ENCODE measurements at regions not wholly inside any gene's neighbourhood (a gene's known extent, or its start where the extent isn't known, plus 50 kb on each side); places are given as distances from the start of the nearest gene placed in this dataset.

GRCh38 chr6:155678361-155678760 lies 222.7 kb upstream of the NOX3 start:
- intact Hi-C loops (cut with micrococcal nuclease), result no loop called here
- no peaks in the 10 kb centered on the region for H3K4me1 Mint-ChIP-seq
- no peak overlapping the region for H3K4me3 Mint-ChIP-seq
- no peak for DNase-seq
- peaks cover 3% of the 10 kb centered on the region for H3K27me3 Mint-ChIP-seq
- H3K27ac Mint-ChIP-seq, result no peak overlapping the region
- no peaks in the 10 kb centered on the region for H3K36me3 Mint-ChIP-seq (ENCODE audit: low read depth)
- H3K9me3 Mint-ChIP-seq, result no peaks in the 10 kb centered on the region

- Mint-ChIP-seq H3K27ac (no peak overlapping the region), H3K9me3 (no peaks in the 10 kb centered on the region)
Observed at GRCh38 chr6:155676346-155676745, 220.7 kb upstream of the NOX3 start.

GRCh38 chr6:155670655-155671054 lies 215.0 kb upstream of the NOX3 start:
- Mint-ChIP-seq H3K27ac (no peak overlapping the region), H3K36me3 (ENCODE audit: low read depth) (no peaks in the 10 kb centered on the region), H3K4me1 (no peaks in the 10 kb centered on the region), H3K4me3 (no peak overlapping the region), H3K27me3 (no peaks in the 10 kb centered on the region), H3K9me3 (no peaks in the 10 kb centered on the region)
- DNase-seq, result no peak
- intact Hi-C loops (cut with micrococcal nuclease), result no loop called here

More at GRCh38 chr6:155676346-155676745, 220.7 kb upstream of the NOX3 start:
- peaks cover 3% of the 10 kb centered on the region for H3K27me3 Mint-ChIP-seq
- no peaks in the 10 kb centered on the region for H3K36me3 Mint-ChIP-seq (ENCODE audit: low read depth)
- intact Hi-C loops (cut with micrococcal nuclease), result no loop called here
- no peak overlapping the region for H3K4me3 Mint-ChIP-seq
- H3K4me1 Mint-ChIP-seq, result no peaks in the 10 kb centered on the region
- DNase-seq, result no peak

- H3K4me3 Mint-ChIP-seq, result no peak overlapping the region
- no peak overlapping the region for H3K27ac Mint-ChIP-seq
- DNase-seq, result no peak
- no peaks in the 10 kb centered on the region for H3K27me3 Mint-ChIP-seq
- H3K9me3 Mint-ChIP-seq, result no peaks in the 10 kb centered on the region
- H3K4me1 Mint-ChIP-seq, result no peaks in the 10 kb centered on the region
- intact Hi-C loops (cut with micrococcal nuclease), result no loop called here
- no peaks in the 10 kb centered on the region for H3K36me3 Mint-ChIP-seq (ENCODE audit: low read depth)
Observed at GRCh38 chr6:155660251-155660977, 204.8 kb upstream of the NOX3 start.

GRCh38 chr6:155656024-155656423 lies 200.4 kb upstream of the NOX3 start:
- DNase-seq, result no peak
- H3K36me3 Mint-ChIP-seq (ENCODE audit: low read depth), result no peaks in the 10 kb centered on the region
- H3K27ac Mint-ChIP-seq, result no peak overlapping the region
- H3K9me3 Mint-ChIP-seq, result no peaks in the 10 kb centered on the region
- no peaks in the 10 kb centered on the region for H3K4me1 Mint-ChIP-seq
- intact Hi-C loops (cut with micrococcal nuclease), result no loop called here
- H3K4me3 Mint-ChIP-seq, result no peak overlapping the region
- no peaks in the 10 kb centered on the region for H3K27me3 Mint-ChIP-seq

- intact Hi-C loops (cut with micrococcal nuclease), result no loop called here
- no peaks in the 10 kb centered on the region for H3K4me1 Mint-ChIP-seq
- H3K27me3 Mint-ChIP-seq, result no peaks in the 10 kb centered on the region
- no peak for DNase-seq
- no peaks in the 10 kb centered on the region for H3K36me3 Mint-ChIP-seq (ENCODE audit: low read depth)
- H3K4me3 Mint-ChIP-seq, result no peak overlapping the region
- no peaks in the 10 kb centered on the region for H3K9me3 Mint-ChIP-seq
- no peak overlapping the region for H3K27ac Mint-ChIP-seq
Observed at GRCh38 chr6:155654474-155654873, 198.8 kb upstream of the NOX3 start.

- DNase-seq, result no peak
- intact Hi-C loops (cut with micrococcal nuclease), result no loop called here
- Mint-ChIP-seq H3K4me1 (no peaks in the 10 kb centered on the region), H3K27me3 (no peaks in the 10 kb centered on the region), H3K36me3 (ENCODE audit: low read depth) (no peaks in the 10 kb centered on the region), H3K9me3 (no peaks in the 10 kb centered on the region), H3K27ac (no peak overlapping the region), H3K4me3 (no peak overlapping the region)
Observed at GRCh38 chr6:155648301-155648700, 192.7 kb upstream of the NOX3 start.

- no peak overlapping the region for H3K27ac Mint-ChIP-seq
- H3K36me3 Mint-ChIP-seq (ENCODE audit: low read depth), result no peaks in the 10 kb centered on the region
- no peak for DNase-seq
- H3K4me1 Mint-ChIP-seq, result no peaks in the 10 kb centered on the region
- no peak overlapping the region for H3K4me3 Mint-ChIP-seq
- no peaks in the 10 kb centered on the region for H3K9me3 Mint-ChIP-seq
- intact Hi-C loops (cut with micrococcal nuclease), result no loop called here
- no peaks in the 10 kb centered on the region for H3K27me3 Mint-ChIP-seq
Observed at GRCh38 chr6:155647354-155647753, 191.7 kb upstream of the NOX3 start.

- Mint-ChIP-seq H3K36me3 (ENCODE audit: low read depth) (no peaks in the 10 kb centered on the region), H3K9me3 (no peaks in the 10 kb centered on the region), H3K27ac (no peak overlapping the region), H3K4me1 (no peaks in the 10 kb centered on the region), H3K27me3 (no peaks in the 10 kb centered on the region), H3K4me3 (no peak overlapping the region)
- DNase-seq, result no peak
- intact Hi-C loops (cut with micrococcal nuclease), result no loop called here
Observed at GRCh38 chr6:155646443-155646842, 190.8 kb upstream of the NOX3 start.

GRCh38 chr6:155645325-155645724 lies 189.7 kb upstream of the NOX3 start:
- no peak overlapping the region for H3K27ac Mint-ChIP-seq
- no peaks in the 10 kb centered on the region for H3K4me1 Mint-ChIP-seq
- no peaks in the 10 kb centered on the region for H3K9me3 Mint-ChIP-seq
- DNase-seq, result no peak
- no peaks in the 10 kb centered on the region for H3K27me3 Mint-ChIP-seq
- no peaks in the 10 kb centered on the region for H3K36me3 Mint-ChIP-seq (ENCODE audit: low read depth)
- intact Hi-C loops (cut with micrococcal nuclease), result no loop called here
- H3K4me3 Mint-ChIP-seq, result no peak overlapping the region

GRCh38 chr6:155641603-155642002 lies 186.0 kb upstream of the NOX3 start:
- no peak overlapping the region for H3K27ac Mint-ChIP-seq
- no peak overlapping the region for H3K4me3 Mint-ChIP-seq
- no peak for DNase-seq
- H3K9me3 Mint-ChIP-seq, result no peaks in the 10 kb centered on the region
- H3K36me3 Mint-ChIP-seq (ENCODE audit: low read depth), result no peaks in the 10 kb centered on the region
- intact Hi-C loops (cut with micrococcal nuclease), result no loop called here
- no peaks in the 10 kb centered on the region for H3K27me3 Mint-ChIP-seq
- no peaks in the 10 kb centered on the region for H3K4me1 Mint-ChIP-seq

- Mint-ChIP-seq H3K4me1 (no peaks in the 10 kb centered on the region), H3K4me3 (no peak overlapping the region), H3K9me3 (no peaks in the 10 kb centered on the region), H3K27ac (no peak overlapping the region), H3K27me3 (no peaks in the 10 kb centered on the region), H3K36me3 (ENCODE audit: low read depth) (no peaks in the 10 kb centered on the region)
- DNase-seq, result no peak
- intact Hi-C loops (cut with micrococcal nuclease), result no loop called here
Observed at GRCh38 chr6:155638200-155638599, 182.6 kb upstream of the NOX3 start.

GRCh38 chr6:155635416-155635815 lies 179.8 kb upstream of the NOX3 start:
- H3K36me3 Mint-ChIP-seq (ENCODE audit: low read depth), result no peaks in the 10 kb centered on the region
- H3K4me3 Mint-ChIP-seq, result no peak overlapping the region

GRCh38 chr6:155630085-155630484 lies 174.4 kb upstream of the NOX3 start:
- Mint-ChIP-seq H3K9me3 (peaks cover 4% of the 10 kb centered on the region), H3K27ac (no peak overlapping the region), H3K4me1 (peaks cover 2% of the 10 kb centered on the region), H3K36me3 (ENCODE audit: low read depth) (no peaks in the 10 kb centered on the region), H3K27me3 (no peaks in the 10 kb centered on the region), H3K4me3 (no peak overlapping the region)
- no peak for DNase-seq
- intact Hi-C loops (cut with micrococcal nuclease), result no loop called here

More at GRCh38 chr6:155635416-155635815, 179.8 kb upstream of the NOX3 start:
- Mint-ChIP-seq H3K27ac (no peak overlapping the region), H3K9me3 (no peaks in the 10 kb centered on the region), H3K27me3 (no peaks in the 10 kb centered on the region), H3K4me1 (no peaks in the 10 kb centered on the region)
- intact Hi-C loops (cut with micrococcal nuclease), result no loop called here
- DNase-seq, result no peak

- H3K27me3 Mint-ChIP-seq, result no peaks in the 10 kb centered on the region
- no peaks in the 10 kb centered on the region for H3K36me3 Mint-ChIP-seq (ENCODE audit: low read depth)
- H3K9me3 Mint-ChIP-seq, result peaks cover 4% of the 10 kb centered on the region
- H3K27ac Mint-ChIP-seq, result no peak overlapping the region
- no peak for DNase-seq
- H3K4me3 Mint-ChIP-seq, result no peak overlapping the region
- intact Hi-C loops (cut with micrococcal nuclease), result no loop called here
- peaks cover 2% of the 10 kb centered on the region for H3K4me1 Mint-ChIP-seq
Observed at GRCh38 chr6:155629652-155630051, 174.0 kb upstream of the NOX3 start.
